ENCODE measurements at regions not wholly inside any gene's neighbourhood (a gene's known extent, or its start where the extent isn't known, plus 50 kb on each side); places are given as distances from the start of the nearest gene placed in this dataset.

GRCh38 chr12:58640314-58640713 is 280.0 kb downstream of the LRIG3 start:
- TF ChIP-seq EP300 (IDR thresholded peaks at IDR 0.05; ENCODE audit: borderline replicate concordance) (no peak), CREB1 (IDR thresholded peaks at IDR 0.05; ENCODE audit: low read depth) (no peak), NFIC (IDR thresholded peaks at IDR 0.05) (no peak), EGR1 (IDR thresholded peaks at IDR 0.05) (no peak), YY1 (IDR thresholded peaks at IDR 0.05; ENCODE audit: low read depth) (no peak), MAX (IDR thresholded peaks at IDR 0.05) (no peak)

Data from Ishikawa (cell line).